Nephron (organoid): ENCODE measurements at regions not wholly inside any gene's neighbourhood (a gene's known extent, or its start where the extent isn't known, plus 50 kb on each side); places are given as distances from the start of the nearest gene placed in this dataset.

Experiments
- H3K27ac Mint-ChIP-seq, 3 experiments: 2 replicates each; pipeline ENCODE4 v1.8.0; 2020; ENCODE audit warnings: mixed read lengths in 3 of 3, mild to moderate bottlenecking in 2 of 3, moderate library complexity in 1 of 3
- H3K27me3 Mint-ChIP-seq: 2 replicates; pipeline ENCODE4 v1.8.0; 2021; ENCODE audit warnings: low read depth, mild to moderate bottlenecking, moderate library complexity, mixed read lengths
- H3K36me3 Mint-ChIP-seq: 2 replicates; pipeline ENCODE4 v1.8.0; 2020; ENCODE audit warnings: low read depth, mixed read lengths
- H3K4me1 Mint-ChIP-seq: 2 replicates; pipeline ENCODE4 v1.8.0; 2020; ENCODE audit warnings: mixed read lengths
- H3K4me3 Mint-ChIP-seq, 3 experiments: 2 replicates each; pipeline ENCODE4 v1.8.0; 2020; ENCODE audit warnings: mild to moderate bottlenecking in 3 of 3, mixed read lengths in 3 of 3, moderate library complexity in 2 of 3
- H3K9me3 Mint-ChIP-seq: 2 replicates; pipeline ENCODE4 v1.8.0; 2020; ENCODE audit warnings: mixed read lengths
- TF ChIP-seq, protein P1 (sequence below), 3 experiments: fragments of 200-600 bp; sonication (generic); IDR thresholded peaks; one replicate each; pipeline ENCODE4 v1.5.0; 2021; ENCODE audit warnings: antibody characterized with exemption in 3 of 3; ENCODE audit not compliant: unreplicated experiment in 3 of 3

- Mint-ChIP-seq H3K36me3 (no peaks in the 10 kb centered on the region), H3K4me1 (peaks cover 15% of the 10 kb centered on the region), H3K27ac (peak overlapping the region in 1 of 3 experiments; percentile 36), H3K4me3 (no peak overlapping the region), H3K9me3 (no peaks in the 10 kb centered on the region), H3K27me3 (no peaks in the 10 kb centered on the region)
- TF ChIP-seq, protein P1, sequence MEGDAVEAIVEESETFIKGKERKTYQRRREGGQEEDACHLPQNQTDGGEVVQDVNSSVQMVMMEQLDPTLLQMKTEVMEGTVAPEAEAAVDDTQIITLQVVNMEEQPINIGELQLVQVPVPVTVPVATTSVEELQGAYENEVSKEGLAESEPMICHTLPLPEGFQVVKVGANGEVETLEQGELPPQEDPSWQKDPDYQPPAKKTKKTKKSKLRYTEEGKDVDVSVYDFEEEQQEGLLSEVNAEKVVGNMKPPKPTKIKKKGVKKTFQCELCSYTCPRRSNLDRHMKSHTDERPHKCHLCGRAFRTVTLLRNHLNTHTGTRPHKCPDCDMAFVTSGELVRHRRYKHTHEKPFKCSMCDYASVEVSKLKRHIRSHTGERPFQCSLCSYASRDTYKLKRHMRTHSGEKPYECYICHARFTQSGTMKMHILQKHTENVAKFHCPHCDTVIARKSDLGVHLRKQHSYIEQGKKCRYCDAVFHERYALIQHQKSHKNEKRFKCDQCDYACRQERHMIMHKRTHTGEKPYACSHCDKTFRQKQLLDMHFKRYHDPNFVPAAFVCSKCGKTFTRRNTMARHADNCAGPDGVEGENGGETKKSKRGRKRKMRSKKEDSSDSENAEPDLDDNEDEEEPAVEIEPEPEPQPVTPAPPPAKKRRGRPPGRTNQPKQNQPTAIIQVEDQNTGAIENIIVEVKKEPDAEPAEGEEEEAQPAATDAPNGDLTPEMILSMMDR (IDR thresholded peaks at IDR 0.05; ENCODE audit: unreplicated experiment in 3 of 3) = no peak
These were observed 91.5 kb downstream of the FAS start for GRCh38 chr10:89082086-89082485.

DNA sequence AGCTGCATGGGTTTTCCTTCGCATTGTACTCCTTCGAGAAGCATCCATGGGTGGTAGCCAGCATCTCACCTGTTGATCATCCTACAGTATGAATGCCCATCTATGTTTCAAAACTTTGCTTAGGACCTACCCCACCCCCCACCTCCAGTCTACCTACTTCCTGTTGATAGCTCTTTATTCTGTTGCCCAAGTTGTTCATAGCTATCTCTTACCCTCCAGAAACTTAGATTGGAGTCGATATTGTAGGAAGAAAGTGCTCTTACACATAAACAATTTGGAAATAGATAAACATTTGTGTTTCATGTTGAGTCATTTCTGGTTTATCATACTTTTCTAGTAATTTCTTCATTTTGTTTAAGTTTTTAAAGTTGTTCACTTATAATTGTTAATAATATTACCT lies 90.1 kb downstream of the FAS start:
- Mint-ChIP-seq H3K9me3 (no peaks in the 10 kb centered on the region), H3K36me3 (no peaks in the 10 kb centered on the region), H3K27me3 (no peaks in the 10 kb centered on the region), H3K27ac (no peak overlapping the region), H3K4me3 (no peak overlapping the region), H3K4me1 (peaks cover 18% of the 10 kb centered on the region)
- TF ChIP-seq, protein P1 (IDR thresholded peaks at IDR 0.05; ENCODE audit: unreplicated experiment in 3 of 3) = no peak

GRCh38 chr10:89079961-89080360 lies 89.4 kb downstream of the FAS start:
- Mint-ChIP-seq H3K27me3 (no peaks in the 10 kb centered on the region), H3K36me3 (no peaks in the 10 kb centered on the region)

DNA sequence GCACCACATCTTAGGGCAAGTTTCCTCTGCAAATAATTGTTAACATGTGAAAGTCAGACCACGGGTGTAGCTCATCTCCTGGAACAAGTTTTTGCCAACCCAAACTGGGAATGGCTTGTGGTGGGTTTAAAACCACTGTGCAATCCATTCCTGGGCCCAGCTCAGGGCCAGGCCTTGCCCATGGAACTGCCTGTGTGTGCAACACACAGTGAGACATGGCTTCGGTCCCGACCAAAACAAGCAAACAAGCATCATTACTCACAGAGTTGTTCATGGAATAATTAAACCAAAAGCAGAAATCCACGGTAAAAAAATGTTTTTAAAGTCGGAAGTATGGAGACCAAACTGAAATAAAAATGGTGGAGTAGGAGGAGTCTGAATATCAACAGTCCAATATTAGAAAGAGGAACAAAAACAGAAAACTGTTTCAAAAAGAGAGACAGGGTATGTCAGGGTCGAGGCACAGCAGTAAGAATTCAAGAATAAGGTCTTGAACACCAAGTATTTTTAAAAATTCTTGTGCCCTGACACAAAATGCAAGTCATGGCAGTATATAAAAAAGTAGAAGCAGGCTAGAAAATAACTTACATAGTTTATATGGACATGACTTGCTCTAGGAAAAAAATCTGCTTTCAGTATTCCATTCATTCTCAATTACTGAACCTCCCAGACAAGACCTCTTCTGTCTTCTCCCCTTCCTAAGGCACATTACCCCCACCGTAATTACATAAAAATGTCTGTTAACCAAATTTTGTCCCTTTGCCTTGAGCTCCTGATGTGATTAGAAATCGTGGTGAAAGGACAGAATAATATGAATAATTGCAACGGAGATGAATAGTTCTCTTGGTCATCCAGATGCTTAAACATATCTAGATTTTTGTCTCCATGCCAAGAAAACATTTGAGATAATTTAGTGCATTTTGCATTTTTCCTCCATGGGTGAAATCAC lies 88.4 kb downstream of the FAS start:
- no peaks in the 10 kb centered on the region for H3K36me3 Mint-ChIP-seq
- peak overlapping the region; percentile 7 to 52 (median 35) for H3K27ac Mint-ChIP-seq
- no peaks in the 10 kb centered on the region for H3K27me3 Mint-ChIP-seq

More at GRCh38 chr10:89079961-89080360, 89.4 kb downstream of the FAS start:
- Mint-ChIP-seq H3K4me3 (no peak overlapping the region), H3K9me3 (no peaks in the 10 kb centered on the region), H3K4me1 (peaks cover 18% of the 10 kb centered on the region), H3K27ac (peak overlapping the region in 2 of 3 experiments; percentile 34 to 64)
- TF ChIP-seq, protein P1 (IDR thresholded peaks at IDR 0.05; ENCODE audit: unreplicated experiment in 3 of 3) = no peak

GRCh38 chr10:89076120-89076519 lies 85.5 kb downstream of the FAS start:
- H3K27ac Mint-ChIP-seq = no peak overlapping the region
- no peaks in the 10 kb centered on the region for H3K27me3 Mint-ChIP-seq
- no peak overlapping the region for H3K4me3 Mint-ChIP-seq
- H3K9me3 Mint-ChIP-seq = no peaks in the 10 kb centered on the region
- H3K4me1 Mint-ChIP-seq = peaks cover 34% of the 10 kb centered on the region
- TF ChIP-seq, protein P1 (IDR thresholded peaks at IDR 0.05; ENCODE audit: unreplicated experiment in 3 of 3) = no peak
- H3K36me3 Mint-ChIP-seq = no peaks in the 10 kb centered on the region

More for the DNA sequence above, 88.4 kb downstream of the FAS start:
- no peaks in the 10 kb centered on the region for H3K9me3 Mint-ChIP-seq
- TF ChIP-seq, protein P1 (IDR thresholded peaks at IDR 0.05; ENCODE audit: unreplicated experiment in 3 of 3) = no peak
- H3K4me3 Mint-ChIP-seq = no peak overlapping the region
- H3K4me1 Mint-ChIP-seq = peaks cover 26% of the 10 kb centered on the region
